Right lobe of liver (tissue), 6 donors: ENCODE measurements at regions not wholly inside any gene's neighbourhood (a gene's known extent, or its start where the extent isn't known, plus 50 kb on each side); places are given as distances from the start of the nearest gene placed in this dataset.

ENCODE experiments used
- ATAC-seq, 4 donors: fragments of 200-7000 bp; cut with Tn5 transposase; one replicate each; pipeline ENCODE4 v1.9.1; 2020; ENCODE audit warnings: mild to moderate bottlenecking in 4 of 4, moderate library complexity in 4 of 4
- DNase-seq, 3 donors: peaks; one replicate each; pipeline ENCODE4 v3.0.0-alpha.2; 2020
- H3K27ac ChIP-seq, 3 donors: fragments of 200-600 bp; one replicate each; pipeline ENCODE4 v1.8.0; 2022
- H3K27me3 ChIP-seq, 2 donors: fragments of 200-600 bp; one replicate each; pipeline ENCODE4 v1.8.0; 2022
- H3K36me3 ChIP-seq, 4 donors: fragments of 200-600 bp; sonication (generic) in 1 of 4; one replicate each; pipeline versions ENCODE4 v1.5.1 to v1.8.0; 2017 to 2022; ENCODE audit warnings: control low read depth in 1 of 4
- H3K4me1 ChIP-seq, 4 donors: fragments of 200-600 bp; sonication (generic) in 1 of 4; one replicate each; pipeline versions ENCODE4 v1.5.1 to v1.8.0; 2017 to 2022; ENCODE audit warnings: control low read depth in 1 of 4
- H3K4me3 ChIP-seq, 3 donors: fragments of 200-600 bp; one replicate each; pipeline ENCODE4 v1.8.0; 2022
- H3K9me3 ChIP-seq, 4 donors: fragments of 200-600 bp; sonication (generic) in 1 of 4; one replicate each; pipeline versions ENCODE4 v1.5.1 to v1.8.0; 2017 to 2022; ENCODE audit warnings: control low read depth in 1 of 4
- CTCF ChIP-seq, 4 donors: fragments of 200-600 bp in 3 of 4; fragments of 450-650 bp in 1 of 4; IDR thresholded peaks; one replicate each; pipeline versions ENCODE4 v1.5.1 to v1.8.0; 2016 to 2022; ENCODE audit warnings: antibody characterized with exemption in 4 of 4, mild to moderate bottlenecking in 2 of 4
- POLR2A ChIP-seq: fragments of 450-650 bp; IDR thresholded peaks from one replicate; pipeline ENCODE4 v1.6.1; 2017; ENCODE audit warnings: antibody characterized with exemption, mild to moderate bottlenecking
- WGBS: methylation state at CpG from one replicate; pipeline ENCODE4 v1.1.6; 2018; ENCODE audit warnings: low coverage, low lambda C conversion rate; ENCODE audit not compliant: insufficient coverage; ENCODE audit errors: missing lambda C conversion rate; 5-methylcytosine and 5-hydroxymethylcytosine counted together
- intact Hi-C, 2 donors: fragments of 100-400 bp; cut with DNase I; formaldehyde crosslinking; loops; one replicate each; pipeline versions ENCODE4 v1.11.2 to v1.14.1; 2022
- donor health status: DM: no; HTN: yes; CAD: no.
- donor health status: DM: no; HTN: no; CAD: no.
- donor health status: DM: no; HTN: no; CAD: no.
- donor health status: DM: no; HTN: yes; CAD: no.
- donor health status: DM: no; HTN: yes; CAD: no.

- intact Hi-C loops: no loop called here
- H3K4me3 ChIP-seq: no peak overlapping the region
- H3K27me3 ChIP-seq: no peaks in the 10 kb centered on the region
- no peaks in the 10 kb centered on the region for H3K9me3 ChIP-seq
- WGBS: 38% methylated on average over 10 of the region's 10 CpGs
- no peak for TF ChIP-seq POLR2A
- TF ChIP-seq CTCF (IDR thresholded peaks at IDR 0.05): no peak
- H3K27ac ChIP-seq: no peak overlapping the region
- H3K36me3 ChIP-seq: no peaks in the 10 kb centered on the region
- DNase-seq: no peak
- no peak for ATAC-seq
- no peaks in the 10 kb centered on the region for H3K4me1 ChIP-seq
Observed at GRCh38 chr2:58767828-58768714, 526.9 kb upstream of the FANCL start.

- 39% methylated on average over 4 of the region's 4 CpGs for WGBS
- Histone ChIP-seq H3K4me3 (no peak overlapping the region), H3K36me3 (no peaks in the 10 kb centered on the region), H3K27ac (no peak overlapping the region), H3K9me3 (no peaks in the 10 kb centered on the region), H3K4me1 (no peaks in the 10 kb centered on the region), H3K27me3 (no peaks in the 10 kb centered on the region)
- ATAC-seq (no peak), DNase-seq (no peak)
- no peak for TF ChIP-seq CTCF (IDR thresholded peaks at IDR 0.05)
- TF ChIP-seq POLR2A: no peak
- intact Hi-C loops: no loop called here
Observed at GRCh38 chr2:58764338-58765104, 523.4 kb upstream of the FANCL start.

- H3K36me3 ChIP-seq: no peaks in the 10 kb centered on the region
- H3K27ac ChIP-seq: no peak overlapping the region
- 16% methylated on average over 4 of the region's 5 CpGs for WGBS
- no peaks in the 10 kb centered on the region for H3K27me3 ChIP-seq
- peak; percentile 73 to 81 (median 78) for ATAC-seq
- no peak overlapping the region for H3K4me3 ChIP-seq
- H3K9me3 ChIP-seq: no peaks in the 10 kb centered on the region
- H3K4me1 ChIP-seq: no peaks in the 10 kb centered on the region
- peak in 2 of 3 donors; percentile 25 to 45 for DNase-seq
- TF ChIP-seq CTCF (IDR thresholded peaks at IDR 0.05) (peak; percentile 40 to 63 (median 50)), POLR2A (no peak)
- intact Hi-C loops: no loop called here
Observed at GRCh38 chr2:58762176-58762781, 521.2 kb upstream of the FANCL start.

- TF ChIP-seq CTCF (IDR thresholded peaks at IDR 0.05): no peak
- no peak for TF ChIP-seq POLR2A
- Histone ChIP-seq H3K4me3 (no peak overlapping the region), H3K27me3 (no peaks in the 10 kb centered on the region), H3K36me3 (no peaks in the 10 kb centered on the region), H3K4me1 (no peaks in the 10 kb centered on the region), H3K9me3 (no peaks in the 10 kb centered on the region), H3K27ac (no peak overlapping the region)
- 27% methylated on average over 4 of the region's 6 CpGs for WGBS
- ATAC-seq (no peak), DNase-seq (peak in 1 of 3 donors; percentile 14)
- intact Hi-C loops: no loop called here
Observed at GRCh38 chr2:58757971-58758370, 516.8 kb upstream of the FANCL start.
